A673 (cell line): ENCODE measurements at regions not wholly inside any gene's neighbourhood (a gene's known extent, or its start where the extent isn't known, plus 50 kb on each side); places are given as distances from the start of the nearest gene placed in this dataset.

Source experiments
- BruUV-seq: library from RNA; stranded (reverse); fragments of 400-500 nt; replicated peaks from 2 replicates; lab custom pipeline; 2021; lab: Mats Ljungman, UMichigan
- CTCF ChIA-PET: fragments of 300-600 bp; sonication (Branson Sonifier 250); formaldehyde crosslinking; loops from one replicate; lab custom pipeline; 2022; ENCODE audit warnings: antibody characterized with exemption; lab: Charles Lee
- POLR2A ChIA-PET: fragments of 300-600 bp; sonication (Branson Sonifier 250); formaldehyde crosslinking; loops from one replicate; lab custom pipeline; 2022; ENCODE audit warnings: antibody characterized with exemption; ENCODE audit not compliant: low non-redundant PET; lab: Charles Lee
- DNase-seq: peaks from one replicate; pipeline ENCODE4 v3.0.0-alpha.2; 2015; ENCODE audit warnings: low spot score
- H3K27ac ChIP-seq: fragments of 200-600 bp; sonication (generic); 2 replicates; pipeline ENCODE4 v1.5.1; 2016; ENCODE audit warnings: mixed run types, low read depth, mild to moderate bottlenecking, mixed read lengths, antibody characterized with exemption, low read length; ENCODE audit not compliant: poor library complexity, severe bottlenecking
- H3K27me3 ChIP-seq: fragments of 200-600 bp; sonication (generic); replicated peaks from 2 replicates; pipeline ENCODE4 v1.6.1; 2017; ENCODE audit warnings: mixed run types, low read depth, mild to moderate bottlenecking, mixed read lengths, antibody characterized with exemption, low read length; ENCODE audit not compliant: insufficient read depth, poor library complexity
- H3K36me3 ChIP-seq: fragments of 200-600 bp; sonication (generic); 2 replicates; pipeline ENCODE4 v1.6.1; 2016; ENCODE audit warnings: mixed run types, mild to moderate bottlenecking, mixed read lengths, antibody characterized with exemption, low read length; ENCODE audit not compliant: insufficient read depth, poor library complexity, severe bottlenecking
- H3K4me1 ChIP-seq: fragments of 200-600 bp; sonication (generic); 2 replicates; pipeline ENCODE4 v1.6.1; 2017; ENCODE audit warnings: mixed run types, mild to moderate bottlenecking, mixed read lengths, antibody characterized with exemption, low read length; ENCODE audit not compliant: insufficient read depth, poor library complexity, severe bottlenecking
- H3K4me3 ChIP-seq: fragments of 200-600 bp; sonication (generic); 2 replicates; pipeline ENCODE4 v1.5.1; 2016; ENCODE audit warnings: low read depth, mixed run types, mild to moderate bottlenecking, mixed read lengths, low read length; ENCODE audit not compliant: poor library complexity, severe bottlenecking
- H3K9me3 ChIP-seq: fragments of 200-600 bp; sonication (generic); 2 replicates; pipeline ENCODE4 v1.6.1; 2016; ENCODE audit warnings: mixed run types, low read depth, mild to moderate bottlenecking, mixed read lengths, antibody characterized with exemption, low read length; ENCODE audit not compliant: poor library complexity, severe bottlenecking
- CTCF ChIP-seq: fragments of 300-800, 200-600 bp; sonication (generic); conservative IDR thresholded peaks from 2 replicates; pipeline ENCODE4 v1.5.1; 2017; ENCODE audit warnings: low read depth, mild to moderate bottlenecking, antibody characterized with exemption, low read length, moderate library complexity, mixed read lengths
- EZH2 ChIP-seq: fragments of 200-600 bp; sonication (generic); IDR thresholded peaks from 2 replicates; pipeline ENCODE4 v1.6.1; 2017; ENCODE audit warnings: borderline replicate concordance, low read depth, mild to moderate bottlenecking, mixed read lengths, antibody characterized with exemption, low read length; ENCODE audit not compliant: poor library complexity, severe bottlenecking
- intact Hi-C: fragments of 100-400 bp; cut with micrococcal nuclease; formaldehyde crosslinking; loops from one replicate; pipeline ENCODE4 v1.10.0; 2022; ENCODE audit not compliant: unreplicated experiment

DNA sequence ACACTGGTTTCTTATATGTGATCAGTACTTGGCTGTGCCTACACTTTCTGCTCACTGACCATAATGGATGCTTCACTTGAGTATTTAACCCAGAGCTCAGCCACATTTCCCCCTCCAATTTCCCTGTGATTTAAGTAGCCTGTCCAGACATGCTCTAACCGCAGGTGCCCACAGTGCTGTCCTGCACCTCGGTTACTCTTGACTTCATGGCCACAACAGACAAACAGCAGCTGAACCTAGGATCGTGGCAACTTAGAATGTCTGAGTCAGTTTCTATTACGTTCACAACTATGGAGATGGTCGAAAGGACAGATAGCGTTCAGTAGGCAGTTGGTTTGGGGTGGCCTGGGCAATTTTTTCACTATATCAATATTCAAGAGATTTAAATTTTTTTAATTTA lies 306.9 kb upstream of the SGK1 start:
- Histone ChIP-seq H3K27ac (no peak overlapping the region), H3K4me3 (no peak overlapping the region), H3K4me1 (peaks cover 31% of the 10 kb centered on the region), H3K27me3 (no peaks in the 10 kb centered on the region), H3K36me3 (no peaks in the 10 kb centered on the region), H3K9me3 (no peaks in the 10 kb centered on the region)
- DNase-seq, result no peak
- ChIA-PET POLR2A (no interaction called here), CTCF (no interaction called here)
- no TSS peak for BruUV-seq
- intact Hi-C loops, result no loop called here
- TF ChIP-seq EZH2 (no peak), CTCF (no peak)

DNA sequence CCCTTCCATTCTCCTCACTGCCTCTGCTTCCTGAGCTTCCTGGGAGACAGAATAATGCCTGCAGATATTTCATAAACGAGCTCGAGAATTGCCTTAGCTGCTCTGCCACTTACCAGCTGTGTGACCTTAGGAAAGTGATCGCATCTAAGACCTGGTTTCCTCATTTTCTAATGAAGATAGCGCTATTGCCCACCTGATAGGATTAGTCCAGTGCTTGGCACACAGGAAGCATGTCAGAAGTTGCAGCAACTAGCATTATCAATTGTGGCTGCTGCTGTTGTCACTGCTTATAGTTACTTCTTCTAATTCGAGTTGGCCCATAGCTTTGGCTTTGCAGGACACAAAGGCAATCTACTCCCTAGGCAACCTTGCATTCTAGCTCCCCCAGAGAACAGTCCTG lies 305.5 kb upstream of the SGK1 start:
- Histone ChIP-seq H3K4me1 (peaks cover 31% of the 10 kb centered on the region), H3K4me3 (no peak overlapping the region), H3K9me3 (no peaks in the 10 kb centered on the region), H3K27ac (no peak overlapping the region), H3K27me3 (no peaks in the 10 kb centered on the region), H3K36me3 (no peaks in the 10 kb centered on the region)
- no TSS peak for BruUV-seq
- no peak for DNase-seq
- POLR2A ChIA-PET, result no interaction called here
- intact Hi-C loops, result no loop called here
- TF ChIP-seq CTCF (no peak), EZH2 (no peak)
- CTCF ChIA-PET, result no interaction called here

GRCh38 chr6:134622382-134623173 lies 304.7 kb upstream of the SGK1 start:
- no peak for DNase-seq
- H3K4me3 ChIP-seq, result no peak overlapping the region
- POLR2A ChIA-PET, result no interaction called here
- no TSS peak for BruUV-seq
- TF ChIP-seq CTCF (no peak), EZH2 (no peak)
- CTCF ChIA-PET, result interaction anchor here (0.8 kb wide), 1 partner anchor 260 kb away, joined by 3 read pairs; no protein-coding TSS in a partner anchor
- H3K27ac ChIP-seq, result no peak overlapping the region
- H3K4me1 ChIP-seq, result peaks cover 31% of the 10 kb centered on the region
- H3K9me3 ChIP-seq, result no peaks in the 10 kb centered on the region
- no peaks in the 10 kb centered on the region for H3K36me3 ChIP-seq
- intact Hi-C loops, result no loop called here
- H3K27me3 ChIP-seq, result no peaks in the 10 kb centered on the region
